ENCODE measurements at regions not wholly inside any gene's neighbourhood (a gene's known extent, or its start where the extent isn't known, plus 50 kb on each side); places are given as distances from the start of the nearest gene placed in this dataset.

DNA sequence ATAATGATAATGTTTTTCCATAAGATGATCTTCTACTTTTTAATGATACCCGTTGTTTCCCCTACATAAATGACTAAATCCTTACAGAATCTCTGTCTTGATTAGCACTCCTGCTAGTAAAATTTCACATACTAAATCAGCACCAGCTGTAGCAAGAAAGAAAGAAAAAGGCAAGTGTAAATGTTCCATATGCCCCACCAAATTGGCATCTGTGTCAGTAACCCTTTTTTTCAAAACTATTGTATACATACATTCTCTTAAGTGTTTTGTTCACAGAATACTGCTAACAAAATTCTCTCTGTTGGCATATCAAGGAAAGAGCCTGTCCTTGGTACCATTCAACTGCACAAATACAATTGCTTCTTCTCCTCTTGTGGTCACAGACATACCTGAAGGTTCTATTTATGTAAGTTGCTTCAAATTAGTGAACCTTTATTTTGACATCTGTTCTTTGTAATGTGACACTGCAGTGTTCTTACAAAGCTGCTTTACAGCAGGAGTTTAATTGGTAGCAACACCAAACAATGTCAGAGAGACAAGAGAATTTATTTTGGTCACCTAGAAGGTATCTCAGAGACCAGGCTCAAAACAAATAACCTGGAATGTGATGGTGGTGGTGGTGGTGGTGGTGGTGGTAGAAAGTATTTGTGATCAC, 641.9 kb downstream of the ZEB2 start:
- no peak for TF ChIP-seq POLR2A (IDR thresholded peaks at IDR 0.05; ENCODE audit: extremely low read depth, insufficient read length)
- TF ChIP-seq, protein P1, sequence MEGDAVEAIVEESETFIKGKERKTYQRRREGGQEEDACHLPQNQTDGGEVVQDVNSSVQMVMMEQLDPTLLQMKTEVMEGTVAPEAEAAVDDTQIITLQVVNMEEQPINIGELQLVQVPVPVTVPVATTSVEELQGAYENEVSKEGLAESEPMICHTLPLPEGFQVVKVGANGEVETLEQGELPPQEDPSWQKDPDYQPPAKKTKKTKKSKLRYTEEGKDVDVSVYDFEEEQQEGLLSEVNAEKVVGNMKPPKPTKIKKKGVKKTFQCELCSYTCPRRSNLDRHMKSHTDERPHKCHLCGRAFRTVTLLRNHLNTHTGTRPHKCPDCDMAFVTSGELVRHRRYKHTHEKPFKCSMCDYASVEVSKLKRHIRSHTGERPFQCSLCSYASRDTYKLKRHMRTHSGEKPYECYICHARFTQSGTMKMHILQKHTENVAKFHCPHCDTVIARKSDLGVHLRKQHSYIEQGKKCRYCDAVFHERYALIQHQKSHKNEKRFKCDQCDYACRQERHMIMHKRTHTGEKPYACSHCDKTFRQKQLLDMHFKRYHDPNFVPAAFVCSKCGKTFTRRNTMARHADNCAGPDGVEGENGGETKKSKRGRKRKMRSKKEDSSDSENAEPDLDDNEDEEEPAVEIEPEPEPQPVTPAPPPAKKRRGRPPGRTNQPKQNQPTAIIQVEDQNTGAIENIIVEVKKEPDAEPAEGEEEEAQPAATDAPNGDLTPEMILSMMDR (IDR thresholded peaks at IDR 0.05; ENCODE audit: low read depth, low read length): no peak
- TF ChIP-seq, protein P2, sequence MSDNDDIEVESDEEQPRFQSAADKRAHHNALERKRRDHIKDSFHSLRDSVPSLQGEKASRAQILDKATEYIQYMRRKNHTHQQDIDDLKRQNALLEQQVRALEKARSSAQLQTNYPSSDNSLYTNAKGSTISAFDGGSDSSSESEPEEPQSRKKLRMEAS (IDR thresholded peaks at IDR 0.05; ENCODE audit: low read depth, low read length): no peak
